AG10803 (cell line): ENCODE measurements at regions not wholly inside any gene's neighbourhood (a gene's known extent, or its start where the extent isn't known, plus 50 kb on each side); places are given as distances from the start of the nearest gene placed in this dataset.

ENCODE experiments used
- DNase-seq: peaks from one replicate; pipeline ENCODE4 v3.0.0; 2010; ENCODE audit warnings: low read depth
- H3K4me3 ChIP-seq: 2 replicates; pipeline ENCODE4 v1.5.1; 2011; ENCODE audit warnings: mild to moderate bottlenecking, low read length, control low read depth
- TF ChIP-seq, protein P1 (sequence below): conservative IDR thresholded peaks from 2 replicates; pipeline ENCODE4 v1.5.1; 2011; ENCODE audit warnings: mild to moderate bottlenecking, low read length, control low read depth, inconsistent platforms

DNA sequence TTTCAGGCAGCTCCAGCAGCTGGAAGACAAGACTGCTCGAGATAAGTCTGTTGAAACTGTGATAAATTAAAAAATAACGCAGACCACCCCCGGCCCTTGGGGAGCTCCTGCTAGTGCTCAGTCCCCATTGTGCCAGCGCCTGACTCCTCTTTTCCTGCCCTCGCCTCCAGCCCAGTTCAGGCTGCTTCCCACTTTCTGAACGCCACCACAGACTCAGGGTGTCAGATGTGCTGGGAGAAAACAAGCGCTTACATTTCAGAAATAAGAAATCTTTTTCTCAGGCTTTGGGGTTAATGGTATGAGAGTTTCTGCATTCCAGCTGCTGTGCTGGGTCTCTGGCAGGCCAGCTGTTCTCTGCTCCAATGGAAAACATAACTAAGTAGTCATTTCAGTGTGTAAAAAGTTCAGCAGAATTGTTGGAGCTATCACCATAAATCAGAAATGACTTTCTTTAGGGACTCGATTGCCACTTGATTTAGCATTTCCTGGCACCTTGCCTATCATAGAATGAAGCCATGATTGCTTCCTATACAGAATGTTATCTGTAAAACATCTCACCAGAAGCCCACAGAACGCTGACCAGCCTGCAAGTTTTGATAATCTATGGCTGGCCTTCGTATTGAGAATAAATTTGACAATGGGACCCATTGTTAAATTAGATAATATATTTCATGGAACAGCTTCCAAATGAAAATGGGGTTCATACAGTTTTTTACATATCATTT is 257.0 kb upstream of the ZNF32 start:
- TF ChIP-seq, protein P1, sequence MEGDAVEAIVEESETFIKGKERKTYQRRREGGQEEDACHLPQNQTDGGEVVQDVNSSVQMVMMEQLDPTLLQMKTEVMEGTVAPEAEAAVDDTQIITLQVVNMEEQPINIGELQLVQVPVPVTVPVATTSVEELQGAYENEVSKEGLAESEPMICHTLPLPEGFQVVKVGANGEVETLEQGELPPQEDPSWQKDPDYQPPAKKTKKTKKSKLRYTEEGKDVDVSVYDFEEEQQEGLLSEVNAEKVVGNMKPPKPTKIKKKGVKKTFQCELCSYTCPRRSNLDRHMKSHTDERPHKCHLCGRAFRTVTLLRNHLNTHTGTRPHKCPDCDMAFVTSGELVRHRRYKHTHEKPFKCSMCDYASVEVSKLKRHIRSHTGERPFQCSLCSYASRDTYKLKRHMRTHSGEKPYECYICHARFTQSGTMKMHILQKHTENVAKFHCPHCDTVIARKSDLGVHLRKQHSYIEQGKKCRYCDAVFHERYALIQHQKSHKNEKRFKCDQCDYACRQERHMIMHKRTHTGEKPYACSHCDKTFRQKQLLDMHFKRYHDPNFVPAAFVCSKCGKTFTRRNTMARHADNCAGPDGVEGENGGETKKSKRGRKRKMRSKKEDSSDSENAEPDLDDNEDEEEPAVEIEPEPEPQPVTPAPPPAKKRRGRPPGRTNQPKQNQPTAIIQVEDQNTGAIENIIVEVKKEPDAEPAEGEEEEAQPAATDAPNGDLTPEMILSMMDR, result no peak
- no peak overlapping the region for H3K4me3 ChIP-seq
- DNase-seq, result peak; percentile 81

GRCh38 chr10:43904844-43905243 is 256.2 kb upstream of the ZNF32 start:
- no peak overlapping the region for H3K4me3 ChIP-seq
- DNase-seq, result no peak
- TF ChIP-seq, protein P1, result no peak

DNA sequence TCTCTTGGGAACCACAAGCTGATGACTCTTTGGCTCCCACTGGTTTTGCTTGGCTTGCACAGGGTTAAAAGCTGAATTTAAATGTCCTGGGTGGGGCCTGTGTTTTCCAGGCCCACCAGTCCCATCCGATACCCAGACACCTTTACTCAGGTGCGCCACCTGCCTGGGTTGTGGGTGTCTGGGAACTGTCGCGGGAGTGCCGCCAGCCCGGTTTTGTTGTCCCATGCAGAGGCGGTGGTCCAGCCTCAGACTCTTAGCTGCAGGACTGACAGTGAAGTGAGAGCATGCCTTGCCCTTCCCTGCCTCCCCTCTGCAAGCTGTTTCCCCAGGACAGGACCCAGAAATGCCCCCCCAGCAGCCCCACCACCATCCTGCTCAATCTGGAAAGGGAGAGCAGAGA is 255.6 kb upstream of the ZNF32 start:
- TF ChIP-seq, protein P1, result no peak
- DNase-seq, result no peak

DNA sequence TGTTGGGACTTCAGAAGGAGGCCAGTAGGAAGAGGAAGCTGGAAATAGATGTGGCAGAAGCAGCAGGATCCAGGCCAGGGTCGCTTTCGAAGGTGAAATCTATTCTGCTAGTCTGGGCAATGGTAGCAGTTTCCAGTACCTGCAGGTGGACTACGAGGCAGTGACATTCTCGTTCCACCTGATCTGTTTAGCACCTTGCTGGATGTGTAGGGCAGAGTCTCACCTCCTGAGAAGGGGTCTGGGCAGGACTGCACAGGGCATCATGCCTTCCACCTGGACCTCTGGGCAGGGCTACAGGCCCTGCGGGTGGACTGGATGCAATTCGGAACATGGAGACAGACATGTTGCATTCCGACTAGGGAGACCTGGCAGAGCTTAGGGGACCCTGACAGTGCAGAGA is 254.8 kb upstream of the ZNF32 start:
- TF ChIP-seq, protein P1, result no peak
- no peak overlapping the region for H3K4me3 ChIP-seq
- DNase-seq, result no peak

More for the DNA sequence above, 255.6 kb upstream of the ZNF32 start:
- no peak overlapping the region for H3K4me3 ChIP-seq

- DNase-seq, result no peak
- H3K4me3 ChIP-seq, result no peak overlapping the region
- TF ChIP-seq, protein P1, result no peak
Measured at GRCh38 chr10:43902842-43903241, 254.2 kb upstream of the ZNF32 start.

GRCh38 chr10:43901744-43902504 is 253.2 kb upstream of the ZNF32 start:
- no peak overlapping the region for H3K4me3 ChIP-seq
- TF ChIP-seq, protein P1, result no peak
- no peak for DNase-seq

DNA sequence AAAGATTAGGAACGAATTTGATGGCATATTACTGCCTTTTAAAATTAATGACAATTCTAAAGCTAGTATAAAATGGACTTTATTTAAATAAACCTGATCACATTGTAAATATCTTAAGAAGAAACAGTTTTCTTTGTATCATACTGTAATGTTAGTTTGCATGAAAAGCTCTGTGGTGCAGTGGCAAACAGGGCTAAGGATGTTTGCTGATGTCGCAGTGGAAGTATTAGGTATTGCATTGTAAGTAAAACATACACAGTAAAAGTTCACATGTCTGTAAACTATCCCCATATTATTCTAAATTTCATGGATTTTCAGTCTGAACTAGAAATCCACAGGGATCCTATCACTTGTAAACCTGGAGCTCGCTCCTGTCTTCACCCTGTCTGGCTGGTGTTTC is 252.6 kb upstream of the ZNF32 start:
- no peak overlapping the region for H3K4me3 ChIP-seq
- DNase-seq, result peak; percentile 17
- TF ChIP-seq, protein P1, result peak; percentile 43
